GM13977 (cell line): ENCODE measurements at regions not wholly inside any gene's neighbourhood (a gene's known extent, or its start where the extent isn't known, plus 50 kb on each side); places are given as distances from the start of the nearest gene placed in this dataset.
"Not testable (repeated sequence)": the region's sequence is repeated elsewhere in the genome, so short reads cannot be mapped to it uniquely, and the experiment has no call there.

Experiments used
- DNase-seq: peaks from one replicate; pipeline ENCODE4 v3.0.0; 2012; ENCODE audit warnings: low spot score
- CTCF ChIP-seq: IDR thresholded peaks from 2 replicates; pipeline ENCODE4 v1.5.1; 2012; ENCODE audit warnings: mild to moderate bottlenecking, control low read depth; ENCODE audit not compliant: insufficient read depth; ENCODE audit errors: extremely low read depth, missing control alignments
- in situ Hi-C: fragments of 300-500 bp; cut with MboI; formaldehyde crosslinking; loops from one replicate; pipeline ENCODE4 v1.12.0; 2022; ENCODE audit warnings: low sequenced_read_pairs, low pct_unique_long_range_greater_than_20kb, mixed read lengths, inconsistent platforms; ENCODE audit not compliant: unreplicated experiment

- DNase-seq, result no peak
- TF ChIP-seq CTCF, result no peak
- in situ Hi-C loops, result no loop called here
Measured at GRCh38 chr5:117551236-117551635, 976.6 kb upstream of the SEMA6A start.

GRCh38 chr5:117547192-117547591 lies 972.6 kb upstream of the SEMA6A start:
- TF ChIP-seq CTCF, result no peak
- in situ Hi-C loops, result no loop called here

GRCh38 chr5:117539692-117540091 lies 965.1 kb upstream of the SEMA6A start:
- DNase-seq, result no peak
- no peak for TF ChIP-seq CTCF
- in situ Hi-C loops, result no loop called here

More at GRCh38 chr5:117547192-117547591, 972.6 kb upstream of the SEMA6A start:
- DNase-seq, result no peak

- TF ChIP-seq CTCF, result no peak
- in situ Hi-C loops, result no loop called here
Measured at GRCh38 chr5:117533792-117534191, 959.2 kb upstream of the SEMA6A start.

GRCh38 chr5:117533051-117533670 lies 958.5 kb upstream of the SEMA6A start:
- in situ Hi-C loops, DNase-seq: not testable (repeated sequence)

More at GRCh38 chr5:117533792-117534191, 959.2 kb upstream of the SEMA6A start:
- DNase-seq, result no peak

GRCh38 chr5:117519957-117520500 lies 945.4 kb upstream of the SEMA6A start:
- in situ Hi-C loops, result no loop called here
- no peak for TF ChIP-seq CTCF
- DNase-seq, result no peak

- in situ Hi-C loops, result no loop called here
- no peak for TF ChIP-seq CTCF
- DNase-seq, result no peak
Measured at GRCh38 chr5:117504305-117504704, 929.7 kb upstream of the SEMA6A start.
